Liver (tissue), 8 donors: ENCODE measurements at regions not wholly inside any gene's neighbourhood (a gene's known extent, or its start where the extent isn't known, plus 50 kb on each side); places are given as distances from the start of the nearest gene placed in this dataset.

Experiments used
- DNase-seq: peaks from one replicate; pipeline ENCODE4 v3.0.0-alpha.2; 2017; ENCODE audit warnings: low spot score
- H3K27ac ChIP-seq, 2 donors: one replicate each; pipeline ENCODE4 v1.7.0; 2013; ENCODE audit warnings: inconsistent platforms in 2 of 2, low read length in 2 of 2, control low read depth in 1 of 2, low read depth in 1 of 2, mild to moderate bottlenecking in 1 of 2
- H3K27me3 ChIP-seq, 4 donors: one replicate each; pipeline versions ENCODE4 v1.6.1 to v1.7.0; 2013; ENCODE audit warnings: low read length in 3 of 4, inconsistent platforms in 1 of 4, mild to moderate bottlenecking in 1 of 4, moderate library complexity in 1 of 4; ENCODE audit not compliant: control insufficient read depth in 4 of 4, insufficient read depth in 4 of 4
- H3K36me3 ChIP-seq, 4 donors: one replicate each; pipeline versions ENCODE4 v1.6.1 to v1.7.0; 2013; ENCODE audit warnings: low read length in 3 of 4, mild to moderate bottlenecking in 3 of 4, low read depth in 1 of 4, moderate library complexity in 1 of 4; ENCODE audit not compliant: control insufficient read depth in 4 of 4, insufficient read depth in 3 of 4
- H3K4me1 ChIP-seq, 4 donors: one replicate each; pipeline versions ENCODE4 v1.6.1 to v1.7.0; 2013; ENCODE audit warnings: low read length in 3 of 4, mild to moderate bottlenecking in 3 of 4, moderate library complexity in 1 of 4; ENCODE audit not compliant: control insufficient read depth in 4 of 4, insufficient read depth in 4 of 4
- H3K4me3 ChIP-seq, 3 donors: one replicate each; pipeline versions ENCODE4 v1.6.1 to v1.7.0; 2013; ENCODE audit warnings: low read length in 3 of 3, control low read depth in 1 of 3, low read depth in 1 of 3, mild to moderate bottlenecking in 1 of 3
- H3K9ac ChIP-seq, 2 donors: one replicate each; pipeline ENCODE4 v1.7.0; 2013; ENCODE audit warnings: low read length in 2 of 2, mild to moderate bottlenecking in 2 of 2, moderate library complexity in 2 of 2, control low read depth in 1 of 2, low read depth in 1 of 2
- H3K9me3 ChIP-seq, 4 donors: one replicate each; pipeline versions ENCODE4 v1.6.1 to v1.7.0; 2013; ENCODE audit warnings: low read length in 3 of 4; ENCODE audit not compliant: control insufficient read depth in 4 of 4
- EGR1 ChIP-seq, 2 donors: IDR thresholded peaks; 2 replicates each; pipeline ENCODE4 v1.6.1; 2016 to 2018; ENCODE audit warnings: antibody characterized with exemption in 2 of 2, low read depth in 2 of 2
- FOXA1 ChIP-seq: IDR thresholded peaks from 2 replicates; pipeline ENCODE4 v1.6.1; 2016; ENCODE audit warnings: antibody characterized with exemption
- FOXA2 ChIP-seq: IDR thresholded peaks from 2 replicates; pipeline ENCODE4 v1.6.1; 2016; ENCODE audit warnings: antibody characterized with exemption
- GABPA ChIP-seq, 2 donors: IDR thresholded peaks in 1 of 2; conservative IDR thresholded peaks in 1 of 2; 2 replicates each; pipeline ENCODE4 v1.6.1; 2016; ENCODE audit warnings: antibody characterized with exemption in 2 of 2, mild to moderate bottlenecking in 1 of 2, moderate library complexity in 1 of 2
- HNF4A ChIP-seq, 2 donors: conservative IDR thresholded peaks; 2 replicates each; pipeline ENCODE4 v1.6.1; 2016; ENCODE audit warnings: antibody characterized with exemption in 2 of 2, mild to moderate bottlenecking in 2 of 2
- HNF4G ChIP-seq: IDR thresholded peaks from 2 replicates; pipeline ENCODE4 v1.6.1; 2016; ENCODE audit warnings: antibody characterized with exemption
- JUND ChIP-seq, 2 donors: IDR thresholded peaks; 2 replicates each; pipeline ENCODE4 v1.6.1; 2016; ENCODE audit warnings: antibody characterized with exemption in 2 of 2
- NR2F2 ChIP-seq: IDR thresholded peaks from 2 replicates; pipeline ENCODE4 v1.6.1; 2016; ENCODE audit warnings: antibody characterized with exemption
- RAD21 ChIP-seq, 2 donors: IDR thresholded peaks; 2 replicates each; pipeline ENCODE4 v1.6.1; 2016; ENCODE audit warnings: antibody characterized with exemption in 2 of 2, mild to moderate bottlenecking in 2 of 2
- RXRA ChIP-seq, 2 donors: IDR thresholded peaks; 2 replicates each; pipeline ENCODE4 v1.6.1; 2017 to 2018; ENCODE audit warnings: antibody characterized with exemption in 2 of 2, mild to moderate bottlenecking in 1 of 2
- SP1 ChIP-seq: IDR thresholded peaks from 2 replicates; pipeline ENCODE4 v1.6.1; 2018; ENCODE audit warnings: antibody characterized with exemption, mild to moderate bottlenecking
- TAF1 ChIP-seq: conservative IDR thresholded peaks from 2 replicates; pipeline ENCODE4 v1.6.1; 2016; ENCODE audit warnings: antibody characterized with exemption, mild to moderate bottlenecking
- YY1 ChIP-seq: IDR thresholded peaks from 2 replicates; pipeline ENCODE4 v1.6.1; 2016; ENCODE audit warnings: antibody characterized with exemption, mild to moderate bottlenecking
- WGBS: extraction: QIAGEN DNeasy Blood & Tissue Kit; methylation state at CpG from one replicate; pipeline ENCODE4 v1.1.7; 2013; 5-methylcytosine and 5-hydroxymethylcytosine counted together
- TF ChIP-seq, protein P1 (sequence below): fragments of 150-350 bp; IDR thresholded peaks from 2 replicates; pipeline ENCODE4 v1.5.1; 2017; ENCODE audit warnings: improper control_type of control experiment, low read depth, low read length; ENCODE audit not compliant: missing input control
- TF ChIP-seq, protein P2 (sequence below): IDR thresholded peaks from 2 replicates; pipeline ENCODE4 v1.6.1; 2016; ENCODE audit warnings: antibody characterized with exemption
- TF ChIP-seq, protein P3 (sequence below): IDR thresholded peaks from 2 replicates; pipeline ENCODE4 v1.6.1; 2016; ENCODE audit warnings: antibody characterized with exemption
- TF ChIP-seq, protein P4 (sequence below): IDR thresholded peaks from 2 replicates; pipeline ENCODE4 v1.6.1; 2016; ENCODE audit warnings: antibody characterized with exemption, mild to moderate bottlenecking
- donor health status: healthy.
- donor health status: healthy.
- donor health status: healthy.
- donor health status: healthy.
- donor health status: healthy.

DNA sequence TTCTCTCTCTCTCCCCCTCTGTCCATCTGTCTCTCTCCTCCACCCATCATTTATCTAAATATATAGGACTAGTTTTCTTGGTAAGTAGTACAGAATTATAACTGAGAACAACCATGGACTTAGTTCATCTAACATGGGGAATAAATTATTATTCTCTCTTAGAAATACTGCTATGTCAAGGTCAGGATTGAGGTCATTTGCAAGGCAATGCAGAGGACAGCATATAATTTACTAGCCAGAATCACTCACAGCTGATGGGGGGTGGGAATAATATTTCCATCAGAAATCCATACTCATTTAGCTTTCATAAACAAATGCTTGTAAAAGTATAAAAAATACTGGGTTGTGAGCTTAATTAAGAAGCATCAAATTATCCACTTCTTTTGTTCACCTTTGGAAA, 553.9 kb upstream of the POU3F2 start:
- no peak for TF ChIP-seq FOXA1
- TF ChIP-seq, protein P1, sequence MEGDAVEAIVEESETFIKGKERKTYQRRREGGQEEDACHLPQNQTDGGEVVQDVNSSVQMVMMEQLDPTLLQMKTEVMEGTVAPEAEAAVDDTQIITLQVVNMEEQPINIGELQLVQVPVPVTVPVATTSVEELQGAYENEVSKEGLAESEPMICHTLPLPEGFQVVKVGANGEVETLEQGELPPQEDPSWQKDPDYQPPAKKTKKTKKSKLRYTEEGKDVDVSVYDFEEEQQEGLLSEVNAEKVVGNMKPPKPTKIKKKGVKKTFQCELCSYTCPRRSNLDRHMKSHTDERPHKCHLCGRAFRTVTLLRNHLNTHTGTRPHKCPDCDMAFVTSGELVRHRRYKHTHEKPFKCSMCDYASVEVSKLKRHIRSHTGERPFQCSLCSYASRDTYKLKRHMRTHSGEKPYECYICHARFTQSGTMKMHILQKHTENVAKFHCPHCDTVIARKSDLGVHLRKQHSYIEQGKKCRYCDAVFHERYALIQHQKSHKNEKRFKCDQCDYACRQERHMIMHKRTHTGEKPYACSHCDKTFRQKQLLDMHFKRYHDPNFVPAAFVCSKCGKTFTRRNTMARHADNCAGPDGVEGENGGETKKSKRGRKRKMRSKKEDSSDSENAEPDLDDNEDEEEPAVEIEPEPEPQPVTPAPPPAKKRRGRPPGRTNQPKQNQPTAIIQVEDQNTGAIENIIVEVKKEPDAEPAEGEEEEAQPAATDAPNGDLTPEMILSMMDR: no peak
- TF ChIP-seq, protein P2, sequence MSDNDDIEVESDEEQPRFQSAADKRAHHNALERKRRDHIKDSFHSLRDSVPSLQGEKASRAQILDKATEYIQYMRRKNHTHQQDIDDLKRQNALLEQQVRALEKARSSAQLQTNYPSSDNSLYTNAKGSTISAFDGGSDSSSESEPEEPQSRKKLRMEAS: no peak
- TF ChIP-seq HNF4G: no peak
- no peak for TF ChIP-seq RXRA (IDR thresholded peaks at IDR 0.05)
- no peak for TF ChIP-seq EGR1 (IDR thresholded peaks at IDR 0.05; ENCODE audit: low read depth in 2 of 2)
- TF ChIP-seq HNF4A (conservative IDR thresholded peaks at IDR 0.05): no peak
- no peak for TF ChIP-seq FOXA2
- no peak for TF ChIP-seq TAF1
- TF ChIP-seq SP1: no peak
- TF ChIP-seq, protein P3, sequence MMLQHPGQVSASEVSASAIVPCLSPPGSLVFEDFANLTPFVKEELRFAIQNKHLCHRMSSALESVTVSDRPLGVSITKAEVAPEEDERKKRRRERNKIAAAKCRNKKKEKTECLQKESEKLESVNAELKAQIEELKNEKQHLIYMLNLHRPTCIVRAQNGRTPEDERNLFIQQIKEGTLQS: no peak
- no peak for DNase-seq
- no peaks in the 10 kb centered on the region for H3K36me3 ChIP-seq
- no peak overlapping the region for H3K27ac ChIP-seq
- no peak overlapping the region for H3K4me3 ChIP-seq
- no peaks in the 10 kb centered on the region for H3K27me3 ChIP-seq
- peaks cover 0 to 3% (median 0%) of the 10 kb centered on the region in 4 donors for H3K9me3 ChIP-seq
- H3K9ac ChIP-seq: no peak overlapping the region
- H3K4me1 ChIP-seq: no peaks in the 10 kb centered on the region

DNA sequence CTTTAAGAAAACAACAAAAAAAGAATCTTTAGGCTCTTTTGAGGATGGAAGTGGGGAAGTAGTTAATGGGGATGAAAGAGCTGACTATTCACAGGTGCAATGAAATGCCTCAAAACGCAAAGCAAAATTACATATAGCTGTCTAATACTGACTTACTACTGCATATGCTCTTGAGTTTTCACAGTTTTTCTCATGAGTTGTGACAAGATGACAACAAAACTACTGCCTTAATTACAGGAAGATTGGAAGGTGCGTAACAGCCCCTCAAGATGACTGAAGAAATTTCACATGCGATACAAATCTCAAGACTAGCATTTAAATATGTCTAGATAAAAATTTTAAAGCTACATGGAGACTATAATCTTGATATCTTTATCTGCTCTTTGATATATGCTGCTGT, 547.8 kb upstream of the POU3F2 start:
- Histone ChIP-seq H3K9ac (no peak overlapping the region), H3K4me3 (no peak overlapping the region), H3K27ac (no peak overlapping the region), H3K9me3 (no peaks in the 10 kb centered on the region), H3K27me3 (no peaks in the 10 kb centered on the region), H3K36me3 (no peaks in the 10 kb centered on the region), H3K4me1 (no peaks in the 10 kb centered on the region)
- TF ChIP-seq GABPA (IDR thresholded peaks at IDR 0.05 in 1 of 2, conservative IDR thresholded peaks at IDR 0.05 in 1 of 2): no peak
- no peak for TF ChIP-seq FOXA1
- no peak for TF ChIP-seq HNF4G
- TF ChIP-seq, protein P2: no peak
- no peak for TF ChIP-seq RXRA (IDR thresholded peaks at IDR 0.05)
- no peak for TF ChIP-seq EGR1 (IDR thresholded peaks at IDR 0.05; ENCODE audit: low read depth in 2 of 2)
- TF ChIP-seq, protein P3: no peak
- no peak for TF ChIP-seq JUND (IDR thresholded peaks at IDR 0.05)
- no peak for DNase-seq
- 87% methylated on average over 3 of the region's 3 CpGs for WGBS

DNA sequence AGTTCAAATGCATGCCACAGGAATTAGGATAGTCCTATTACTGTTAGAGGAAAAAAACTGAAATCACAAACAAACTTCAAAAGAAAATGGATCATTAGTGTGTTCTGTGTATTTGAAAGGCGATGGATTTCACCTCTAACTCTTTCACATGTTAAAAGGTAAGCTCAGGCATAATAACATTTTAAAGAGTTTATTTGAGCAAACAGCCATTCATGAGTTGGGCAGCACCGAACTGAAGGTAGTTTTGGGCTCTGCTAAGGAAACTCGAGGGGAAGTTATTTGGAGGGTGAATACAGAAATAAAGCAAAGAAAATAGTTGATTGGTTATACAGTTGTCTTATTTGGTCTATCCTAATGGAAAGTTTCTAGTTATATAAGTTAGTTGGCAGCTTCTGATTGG, 546.5 kb upstream of the POU3F2 start:
- H3K27me3 ChIP-seq: no peaks in the 10 kb centered on the region
- WGBS: 67% methylated on average over 3 of the region's 3 CpGs
- H3K4me1 ChIP-seq: no peaks in the 10 kb centered on the region
- H3K4me3 ChIP-seq: no peak overlapping the region
- no peaks in the 10 kb centered on the region for H3K9me3 ChIP-seq
- H3K27ac ChIP-seq: no peak overlapping the region
- no peaks in the 10 kb centered on the region for H3K36me3 ChIP-seq
- DNase-seq: no peak
- no peak overlapping the region for H3K9ac ChIP-seq
- TF ChIP-seq EGR1 (IDR thresholded peaks at IDR 0.05; ENCODE audit: low read depth in 2 of 2) (no peak), TAF1 (no peak), FOXA1 (no peak), HNF4G (no peak), HNF4A (conservative IDR thresholded peaks at IDR 0.05) (no peak), FOXA2 (no peak), NR2F2 (no peak), JUND (IDR thresholded peaks at IDR 0.05) (no peak), RAD21 (IDR thresholded peaks at IDR 0.05) (no peak), YY1 (no peak)
- TF ChIP-seq, protein P1: no peak
- TF ChIP-seq, protein P4, sequence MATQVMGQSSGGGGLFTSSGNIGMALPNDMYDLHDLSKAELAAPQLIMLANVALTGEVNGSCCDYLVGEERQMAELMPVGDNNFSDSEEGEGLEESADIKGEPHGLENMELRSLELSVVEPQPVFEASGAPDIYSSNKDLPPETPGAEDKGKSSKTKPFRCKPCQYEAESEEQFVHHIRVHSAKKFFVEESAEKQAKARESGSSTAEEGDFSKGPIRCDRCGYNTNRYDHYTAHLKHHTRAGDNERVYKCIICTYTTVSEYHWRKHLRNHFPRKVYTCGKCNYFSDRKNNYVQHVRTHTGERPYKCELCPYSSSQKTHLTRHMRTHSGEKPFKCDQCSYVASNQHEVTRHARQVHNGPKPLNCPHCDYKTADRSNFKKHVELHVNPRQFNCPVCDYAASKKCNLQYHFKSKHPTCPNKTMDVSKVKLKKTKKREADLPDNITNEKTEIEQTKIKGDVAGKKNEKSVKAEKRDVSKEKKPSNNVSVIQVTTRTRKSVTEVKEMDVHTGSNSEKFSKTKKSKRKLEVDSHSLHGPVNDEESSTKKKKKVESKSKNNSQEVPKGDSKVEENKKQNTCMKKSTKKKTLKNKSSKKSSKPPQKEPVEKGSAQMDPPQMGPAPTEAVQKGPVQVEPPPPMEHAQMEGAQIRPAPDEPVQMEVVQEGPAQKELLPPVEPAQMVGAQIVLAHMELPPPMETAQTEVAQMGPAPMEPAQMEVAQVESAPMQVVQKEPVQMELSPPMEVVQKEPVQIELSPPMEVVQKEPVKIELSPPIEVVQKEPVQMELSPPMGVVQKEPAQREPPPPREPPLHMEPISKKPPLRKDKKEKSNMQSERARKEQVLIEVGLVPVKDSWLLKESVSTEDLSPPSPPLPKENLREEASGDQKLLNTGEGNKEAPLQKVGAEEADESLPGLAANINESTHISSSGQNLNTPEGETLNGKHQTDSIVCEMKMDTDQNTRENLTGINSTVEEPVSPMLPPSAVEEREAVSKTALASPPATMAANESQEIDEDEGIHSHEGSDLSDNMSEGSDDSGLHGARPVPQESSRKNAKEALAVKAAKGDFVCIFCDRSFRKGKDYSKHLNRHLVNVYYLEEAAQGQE: no peak
- TF ChIP-seq, protein P3: no peak
